ENCODE measurements at regions not wholly inside any gene's neighbourhood (a gene's known extent, or its start where the extent isn't known, plus 50 kb on each side); places are given as distances from the start of the nearest gene placed in this dataset.

- Mint-ChIP-seq H3K4me1 (peaks cover 46% of the 10 kb centered on the region), H3K9me3 (no peaks in the 10 kb centered on the region), H3K36me3 (ENCODE audit: low read depth) (no peaks in the 10 kb centered on the region), H3K4me3 (no peak overlapping the region), H3K27me3 (ENCODE audit: low read depth, poor library complexity) (peaks cover 3% of the 10 kb centered on the region), H3K27ac (no peak overlapping the region)
- TF ChIP-seq CTCF (IDR thresholded peaks at IDR 0.05) = no peak
- no peak for DNase-seq
Observed at GRCh38 chr9:109971226-109971625, 191.2 kb downstream of the PALM2AKAP2 start.

- no peak overlapping the region for H3K4me3 Mint-ChIP-seq
- H3K9me3 Mint-ChIP-seq = no peaks in the 10 kb centered on the region
- H3K27ac Mint-ChIP-seq = no peak overlapping the region
- H3K4me1 Mint-ChIP-seq = peaks cover 37% of the 10 kb centered on the region
- DNase-seq = no peak
- TF ChIP-seq CTCF (IDR thresholded peaks at IDR 0.05) = no peak
- no peaks in the 10 kb centered on the region for H3K27me3 Mint-ChIP-seq (ENCODE audit: low read depth, poor library complexity)
- no peaks in the 10 kb centered on the region for H3K36me3 Mint-ChIP-seq (ENCODE audit: low read depth)
Observed at GRCh38 chr9:109972026-109972882, 192.3 kb downstream of the PALM2AKAP2 start.

- no peak overlapping the region for H3K27ac Mint-ChIP-seq
- TF ChIP-seq CTCF (IDR thresholded peaks at IDR 0.05) = no peak
- no peak overlapping the region for H3K4me3 Mint-ChIP-seq
- DNase-seq = no peak
- no peaks in the 10 kb centered on the region for H3K9me3 Mint-ChIP-seq
- H3K27me3 Mint-ChIP-seq (ENCODE audit: low read depth, poor library complexity) = no peaks in the 10 kb centered on the region
- H3K4me1 Mint-ChIP-seq = peaks cover 29% of the 10 kb centered on the region
- H3K36me3 Mint-ChIP-seq (ENCODE audit: low read depth) = no peaks in the 10 kb centered on the region
Observed at GRCh38 chr9:109973336-109973735, 193.3 kb downstream of the PALM2AKAP2 start.

- DNase-seq = no peak
- Mint-ChIP-seq H3K36me3 (ENCODE audit: low read depth) (no peaks in the 10 kb centered on the region), H3K4me1 (peaks cover 19% of the 10 kb centered on the region), H3K27me3 (ENCODE audit: low read depth, poor library complexity) (no peaks in the 10 kb centered on the region), H3K9me3 (no peaks in the 10 kb centered on the region), H3K4me3 (no peak overlapping the region), H3K27ac (no peak overlapping the region)
- no peak for TF ChIP-seq CTCF (IDR thresholded peaks at IDR 0.05)
Observed at GRCh38 chr9:109974143-109974917, 194.3 kb downstream of the PALM2AKAP2 start.

- H3K9me3 Mint-ChIP-seq = no peaks in the 10 kb centered on the region
- H3K36me3 Mint-ChIP-seq (ENCODE audit: low read depth) = no peaks in the 10 kb centered on the region
- no peaks in the 10 kb centered on the region for H3K27me3 Mint-ChIP-seq (ENCODE audit: low read depth, poor library complexity)
- TF ChIP-seq CTCF (IDR thresholded peaks at IDR 0.05) = no peak
- no peak overlapping the region for H3K27ac Mint-ChIP-seq
- H3K4me3 Mint-ChIP-seq = no peak overlapping the region
- no peak for DNase-seq
- H3K4me1 Mint-ChIP-seq = peaks cover 14% of the 10 kb centered on the region
Observed at GRCh38 chr9:109974918-109975276, 194.9 kb downstream of the PALM2AKAP2 start.
